ENCODE measurements at regions not wholly inside any gene's neighbourhood (a gene's known extent, or its start where the extent isn't known, plus 50 kb on each side); places are given as distances from the start of the nearest gene placed in this dataset.

GRCh38 chr5:68709239-68709638 lies 384.6 kb upstream of the SLC30A5 start:
- no peak overlapping the region for H3K9ac ChIP-seq (ENCODE audit: low read length)
- ChIA-PET RAD21 (ENCODE audit: low non-redundant PET in 1 of 2, low total read pairs in 2 of 2, uncharacterized antibody in 2 of 2, unreplicated experiment in 2 of 2) (no interaction called here), CTCF (no interaction called here), POLR2A (no interaction called here)
- intact Hi-C loops (cut with micrococcal nuclease), result no loop called here
- H3K4me3 ChIP-seq (replicated peaks in 1 of 2; ENCODE audit: low read depth in 1 of 2, low read length in 2 of 2), result no peak overlapping the region
- H3K36me3 ChIP-seq (ENCODE audit: control insufficient read depth in 1 of 2, insufficient read depth in 2 of 2, low read length in 2 of 2), result no peaks in the 10 kb centered on the region
- no peak overlapping the region for H2AFZ ChIP-seq (ENCODE audit: low read depth, low read length, poor library complexity, severe bottlenecking)
- BruUV-seq (replicated peaks), result no TSS peak
- H4K20me1 ChIP-seq (ENCODE audit: insufficient read depth), result no peaks in the 10 kb centered on the region; the same call in 1 of the 2 replicates
- H3K4me1 ChIP-seq (ENCODE audit: control insufficient read depth in 1 of 2, insufficient read depth in 2 of 2, low read length in 2 of 2), result no peaks in the 10 kb centered on the region
- TF ChIP-seq ZFX (IDR thresholded peaks at IDR 0.05), result no peak
- TF ChIP-seq ZBTB33 (IDR thresholded peaks at IDR 0.05; ENCODE audit: extremely low read depth, insufficient replicate concordance, low read length), result no peak
- no peak for TF ChIP-seq TCF7L2 (IDR thresholded peaks at IDR 0.05; ENCODE audit: borderline replicate concordance, extremely low read depth, insufficient read depth, insufficient read length)
- no peak for TF ChIP-seq JUND (IDR thresholded peaks at IDR 0.05)
- no peaks in the 10 kb centered on the region for H3K9me3 ChIP-seq (ENCODE audit: control insufficient read depth in 1 of 2, insufficient read depth in 1 of 2, low read depth in 1 of 2, low read length in 2 of 2)
- no peak for ATAC-seq
- H3K9me2 ChIP-seq (ENCODE audit: insufficient read depth), result no peaks in the 10 kb centered on the region
- H3K27ac ChIP-seq (ENCODE audit: low read depth, low read length), result no peak overlapping the region
- no peaks in the 10 kb centered on the region for H3K79me2 ChIP-seq (ENCODE audit: insufficient read depth, low read length)
- no peaks in the 10 kb centered on the region for H3K27me3 ChIP-seq (ENCODE audit: insufficient read depth, low read length)
- DNase-seq (ENCODE audit: low read depth, low spot score), result no peak
- no peak overlapping the region for H3K4me2 ChIP-seq (ENCODE audit: low read length)

DNA sequence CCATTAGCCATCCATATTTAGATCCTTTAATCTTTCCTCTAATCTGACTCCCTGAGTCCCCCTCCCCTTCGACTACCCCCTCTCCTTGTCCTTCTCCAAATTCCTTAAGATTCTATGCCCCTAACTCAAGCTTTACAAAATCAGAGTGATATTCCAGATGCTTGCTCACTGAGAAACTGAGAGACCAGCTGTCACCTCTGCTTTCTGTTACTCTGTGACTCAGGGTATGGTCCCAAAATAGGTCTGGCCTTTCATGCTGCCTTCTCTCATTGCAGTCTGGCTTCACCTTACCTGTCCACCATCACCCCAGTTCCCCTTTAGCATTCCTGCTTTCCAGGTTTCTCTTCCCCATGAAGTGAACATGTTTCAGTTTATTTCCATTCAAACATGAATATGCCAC lies 383.3 kb upstream of the SLC30A5 start:
- no peak for TF ChIP-seq ZFX (IDR thresholded peaks at IDR 0.05)
- no peak for TF ChIP-seq TCF7L2 (IDR thresholded peaks at IDR 0.05; ENCODE audit: borderline replicate concordance, extremely low read depth, insufficient read depth, insufficient read length)
- TF ChIP-seq ELF1 (IDR thresholded peaks at IDR 0.05; ENCODE audit: borderline replicate concordance, low read depth), result no peak
- TF ChIP-seq ATF3 (IDR thresholded peaks at IDR 0.05), result no peak
- TF ChIP-seq CBX3 (IDR thresholded peaks at IDR 0.05; ENCODE audit: low read depth), result no peak
- no peak for TF ChIP-seq EZH2phosphoT487 (IDR thresholded peaks at IDR 0.05; ENCODE audit: borderline replicate concordance)
- TF ChIP-seq, protein P1, sequence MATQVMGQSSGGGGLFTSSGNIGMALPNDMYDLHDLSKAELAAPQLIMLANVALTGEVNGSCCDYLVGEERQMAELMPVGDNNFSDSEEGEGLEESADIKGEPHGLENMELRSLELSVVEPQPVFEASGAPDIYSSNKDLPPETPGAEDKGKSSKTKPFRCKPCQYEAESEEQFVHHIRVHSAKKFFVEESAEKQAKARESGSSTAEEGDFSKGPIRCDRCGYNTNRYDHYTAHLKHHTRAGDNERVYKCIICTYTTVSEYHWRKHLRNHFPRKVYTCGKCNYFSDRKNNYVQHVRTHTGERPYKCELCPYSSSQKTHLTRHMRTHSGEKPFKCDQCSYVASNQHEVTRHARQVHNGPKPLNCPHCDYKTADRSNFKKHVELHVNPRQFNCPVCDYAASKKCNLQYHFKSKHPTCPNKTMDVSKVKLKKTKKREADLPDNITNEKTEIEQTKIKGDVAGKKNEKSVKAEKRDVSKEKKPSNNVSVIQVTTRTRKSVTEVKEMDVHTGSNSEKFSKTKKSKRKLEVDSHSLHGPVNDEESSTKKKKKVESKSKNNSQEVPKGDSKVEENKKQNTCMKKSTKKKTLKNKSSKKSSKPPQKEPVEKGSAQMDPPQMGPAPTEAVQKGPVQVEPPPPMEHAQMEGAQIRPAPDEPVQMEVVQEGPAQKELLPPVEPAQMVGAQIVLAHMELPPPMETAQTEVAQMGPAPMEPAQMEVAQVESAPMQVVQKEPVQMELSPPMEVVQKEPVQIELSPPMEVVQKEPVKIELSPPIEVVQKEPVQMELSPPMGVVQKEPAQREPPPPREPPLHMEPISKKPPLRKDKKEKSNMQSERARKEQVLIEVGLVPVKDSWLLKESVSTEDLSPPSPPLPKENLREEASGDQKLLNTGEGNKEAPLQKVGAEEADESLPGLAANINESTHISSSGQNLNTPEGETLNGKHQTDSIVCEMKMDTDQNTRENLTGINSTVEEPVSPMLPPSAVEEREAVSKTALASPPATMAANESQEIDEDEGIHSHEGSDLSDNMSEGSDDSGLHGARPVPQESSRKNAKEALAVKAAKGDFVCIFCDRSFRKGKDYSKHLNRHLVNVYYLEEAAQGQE (IDR thresholded peaks at IDR 0.05; ENCODE audit: low read depth), result no peak
- TF ChIP-seq SRF (IDR thresholded peaks at IDR 0.05; ENCODE audit: low read depth), result no peak
- TF ChIP-seq SIN3A (IDR thresholded peaks at IDR 0.05; ENCODE audit: low read depth), result no peak
- no peak for TF ChIP-seq ZNF274 (IDR thresholded peaks at IDR 0.05; ENCODE audit: low read depth, low read length)
- no peak for TF ChIP-seq SP1 (IDR thresholded peaks at IDR 0.05; ENCODE audit: low read depth)
- no peak for TF ChIP-seq RAD21 (IDR thresholded peaks at IDR 0.05; ENCODE audit: low read depth)
- no peak for TF ChIP-seq YY1 (IDR thresholded peaks at IDR 0.05; ENCODE audit: extremely low read depth, insufficient replicate concordance, low read depth, low read length)
- TF ChIP-seq, protein P2, sequence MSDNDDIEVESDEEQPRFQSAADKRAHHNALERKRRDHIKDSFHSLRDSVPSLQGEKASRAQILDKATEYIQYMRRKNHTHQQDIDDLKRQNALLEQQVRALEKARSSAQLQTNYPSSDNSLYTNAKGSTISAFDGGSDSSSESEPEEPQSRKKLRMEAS (IDR thresholded peaks at IDR 0.05), result no peak
- ATAC-seq (no peak), DNase-seq (ENCODE audit: low read depth, low spot score) (no peak)
- Histone ChIP-seq H3K27ac (ENCODE audit: low read depth, low read length) (no peak overlapping the region), H3K4me2 (ENCODE audit: low read length) (no peak overlapping the region), H3K4me1 (ENCODE audit: control insufficient read depth in 1 of 2, insufficient read depth in 2 of 2, low read length in 2 of 2) (no peaks in the 10 kb centered on the region), H3K27me3 (ENCODE audit: insufficient read depth, low read length) (no peaks in the 10 kb centered on the region), H3K9me2 (ENCODE audit: insufficient read depth) (no peaks in the 10 kb centered on the region), H3K36me3 (ENCODE audit: control insufficient read depth in 1 of 2, insufficient read depth in 2 of 2, low read length in 2 of 2) (no peaks in the 10 kb centered on the region), H3K4me3 (replicated peaks in 1 of 2; ENCODE audit: low read depth in 1 of 2, low read length in 2 of 2) (no peak overlapping the region), H3K9ac (ENCODE audit: low read length) (no peak overlapping the region), H2AFZ (ENCODE audit: low read depth, low read length, poor library complexity, severe bottlenecking) (no peak overlapping the region), H3K79me2 (ENCODE audit: insufficient read depth, low read length) (no peaks in the 10 kb centered on the region), H4K20me1 (ENCODE audit: insufficient read depth) (no peaks in the 10 kb centered on the region; the same call in 1 of the 2 replicates), H3K9me3 (ENCODE audit: control insufficient read depth in 1 of 2, insufficient read depth in 1 of 2, low read depth in 1 of 2, low read length in 2 of 2) (no peaks in the 10 kb centered on the region)
- intact Hi-C loops (cut with micrococcal nuclease), result no loop called here
- POLR2A ChIA-PET, result no interaction called here
- RAD21 ChIA-PET (ENCODE audit: low non-redundant PET in 1 of 2, low total read pairs in 2 of 2, uncharacterized antibody in 2 of 2, unreplicated experiment in 2 of 2), result no interaction called here
- CTCF ChIA-PET, result no interaction called here
- no TSS peak for BruUV-seq (replicated peaks)

All from HCT116 (cell line).